SK-N-SH (cell line): ENCODE measurements at regions not wholly inside any gene's neighbourhood (a gene's known extent, or its start where the extent isn't known, plus 50 kb on each side); places are given as distances from the start of the nearest gene placed in this dataset.

Source experiments
- MAX ChIP-seq: IDR thresholded peaks from 2 replicates; pipeline ENCODE4 v1.4.0; 2012; ENCODE audit warnings: low read depth
- POLR2AphosphoS5 ChIP-seq: IDR thresholded peaks from 2 replicates; pipeline ENCODE4 v1.6.1; 2012; ENCODE audit warnings: low read depth, low read length
- RFX5 ChIP-seq: IDR thresholded peaks from 2 replicates; pipeline ENCODE4 v1.6.1; 2012; ENCODE audit warnings: mild to moderate bottlenecking, improper control_type of control experiment, low read length
- TF ChIP-seq, protein P1 (sequence below): fragments of 200-600 bp; sonication (generic); IDR thresholded peaks from 2 replicates; pipeline ENCODE4 v1.6.1; 2017; ENCODE audit warnings: antibody characterized with exemption, mild to moderate bottlenecking, moderate library complexity

- TF ChIP-seq, protein P1, sequence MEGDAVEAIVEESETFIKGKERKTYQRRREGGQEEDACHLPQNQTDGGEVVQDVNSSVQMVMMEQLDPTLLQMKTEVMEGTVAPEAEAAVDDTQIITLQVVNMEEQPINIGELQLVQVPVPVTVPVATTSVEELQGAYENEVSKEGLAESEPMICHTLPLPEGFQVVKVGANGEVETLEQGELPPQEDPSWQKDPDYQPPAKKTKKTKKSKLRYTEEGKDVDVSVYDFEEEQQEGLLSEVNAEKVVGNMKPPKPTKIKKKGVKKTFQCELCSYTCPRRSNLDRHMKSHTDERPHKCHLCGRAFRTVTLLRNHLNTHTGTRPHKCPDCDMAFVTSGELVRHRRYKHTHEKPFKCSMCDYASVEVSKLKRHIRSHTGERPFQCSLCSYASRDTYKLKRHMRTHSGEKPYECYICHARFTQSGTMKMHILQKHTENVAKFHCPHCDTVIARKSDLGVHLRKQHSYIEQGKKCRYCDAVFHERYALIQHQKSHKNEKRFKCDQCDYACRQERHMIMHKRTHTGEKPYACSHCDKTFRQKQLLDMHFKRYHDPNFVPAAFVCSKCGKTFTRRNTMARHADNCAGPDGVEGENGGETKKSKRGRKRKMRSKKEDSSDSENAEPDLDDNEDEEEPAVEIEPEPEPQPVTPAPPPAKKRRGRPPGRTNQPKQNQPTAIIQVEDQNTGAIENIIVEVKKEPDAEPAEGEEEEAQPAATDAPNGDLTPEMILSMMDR, result no peak
- TF ChIP-seq RFX5 (no peak), POLR2AphosphoS5 (no peak), MAX (no peak)
These were observed 201.2 kb downstream of the ACTL7B start for GRCh38 chr9:108654566-108654965.
